ENCODE measurements at regions not wholly inside any gene's neighbourhood (a gene's known extent, or its start where the extent isn't known, plus 50 kb on each side); places are given as distances from the start of the nearest gene placed in this dataset.
A peak's percentile ranks its signal among the peaks of the same experiment; 100 is the strongest.
"Not testable (repeated sequence)": the region's sequence is repeated elsewhere in the genome, so short reads cannot be mapped to it uniquely, and the experiment has no call there.

DNA sequence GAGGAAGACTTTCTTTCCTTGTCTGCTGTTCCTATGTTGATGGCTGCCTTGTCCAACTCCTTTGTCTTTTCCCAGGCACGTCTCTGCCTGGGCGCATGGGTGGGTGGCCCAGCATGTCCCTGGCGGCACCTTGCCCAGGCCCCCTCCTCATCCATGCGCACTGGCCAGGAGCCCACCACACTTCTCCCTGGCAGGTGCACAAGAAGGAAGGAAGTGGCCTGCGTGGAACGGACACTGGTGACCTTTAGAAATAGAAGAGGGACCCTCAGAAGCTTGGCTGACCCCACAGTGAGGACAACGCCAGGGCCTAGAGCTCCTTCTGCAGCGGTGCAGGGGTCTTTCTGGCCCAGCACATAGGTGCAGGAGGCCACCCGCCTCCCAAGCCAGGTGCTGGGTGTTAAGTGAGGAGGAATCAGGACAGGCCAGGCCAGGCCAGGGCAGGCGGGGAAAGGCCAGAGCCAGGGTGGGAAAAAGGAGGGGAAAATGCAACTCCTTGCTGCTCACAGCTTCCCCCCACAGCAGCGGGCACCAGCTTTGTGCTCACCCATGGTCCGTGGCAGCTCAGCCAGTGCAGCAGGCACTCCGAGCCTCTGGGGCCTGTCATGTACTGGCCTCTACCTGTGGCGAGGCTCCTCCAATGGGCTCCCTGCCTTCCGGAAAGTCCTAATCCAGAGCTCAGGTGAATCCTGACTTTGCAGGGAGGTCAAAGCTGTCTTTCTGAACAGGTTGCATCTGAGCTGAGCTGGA lies 104.0 kb downstream of the SOX1 start:
- no peak for DNase-seq (ENCODE audit: low read depth, low spot score)
- H3K4me3 ChIP-seq (ENCODE audit: low read length): no peak overlapping the region

DNA sequence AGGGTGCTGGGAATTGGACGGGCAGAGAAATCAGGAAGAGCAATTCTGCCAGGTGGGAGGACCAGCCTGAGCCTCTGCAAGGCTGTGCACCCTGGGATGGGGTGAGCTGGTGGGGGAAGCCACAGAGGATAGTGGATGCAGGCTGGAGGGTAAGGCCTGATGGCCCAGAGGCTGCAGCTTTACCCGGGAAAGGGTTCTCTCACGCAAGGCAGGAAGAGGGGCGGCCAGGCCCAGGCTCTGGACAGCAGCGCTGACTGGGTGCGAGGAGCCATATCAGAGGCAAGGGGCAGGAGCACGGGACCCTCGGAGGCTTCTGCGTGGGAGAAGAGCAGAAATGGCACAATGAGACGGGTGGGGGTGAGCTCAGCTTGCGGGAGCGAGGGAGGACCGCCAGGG lies 104.6 kb downstream of the SOX1 start:
- H3K4me3 ChIP-seq (ENCODE audit: low read length): no peak overlapping the region
- no peak for DNase-seq (ENCODE audit: low read depth, low spot score)

DNA sequence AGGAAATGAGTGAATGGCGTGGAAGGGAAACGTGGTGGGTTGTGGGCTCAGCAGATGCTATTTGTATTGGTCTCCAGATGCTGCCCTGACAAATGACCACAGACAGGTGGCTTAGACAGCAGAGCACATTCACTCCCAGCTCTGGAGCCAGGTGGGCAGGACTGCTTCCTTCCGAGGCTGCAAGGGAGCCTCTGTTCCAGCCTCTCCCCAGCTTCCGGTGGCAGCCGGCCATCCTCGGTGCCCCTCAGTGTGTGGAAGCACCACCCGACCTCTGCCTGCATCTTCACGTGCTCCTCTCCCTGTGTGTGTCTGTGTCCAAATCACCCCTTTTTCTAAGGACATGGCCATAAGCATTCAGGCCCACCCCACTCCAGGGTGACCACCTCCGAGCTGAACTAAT lies 105.1 kb downstream of the SOX1 start:
- no peak overlapping the region for H3K4me3 ChIP-seq (ENCODE audit: low read length)
- DNase-seq (ENCODE audit: low read depth, low spot score): no peak

DNA sequence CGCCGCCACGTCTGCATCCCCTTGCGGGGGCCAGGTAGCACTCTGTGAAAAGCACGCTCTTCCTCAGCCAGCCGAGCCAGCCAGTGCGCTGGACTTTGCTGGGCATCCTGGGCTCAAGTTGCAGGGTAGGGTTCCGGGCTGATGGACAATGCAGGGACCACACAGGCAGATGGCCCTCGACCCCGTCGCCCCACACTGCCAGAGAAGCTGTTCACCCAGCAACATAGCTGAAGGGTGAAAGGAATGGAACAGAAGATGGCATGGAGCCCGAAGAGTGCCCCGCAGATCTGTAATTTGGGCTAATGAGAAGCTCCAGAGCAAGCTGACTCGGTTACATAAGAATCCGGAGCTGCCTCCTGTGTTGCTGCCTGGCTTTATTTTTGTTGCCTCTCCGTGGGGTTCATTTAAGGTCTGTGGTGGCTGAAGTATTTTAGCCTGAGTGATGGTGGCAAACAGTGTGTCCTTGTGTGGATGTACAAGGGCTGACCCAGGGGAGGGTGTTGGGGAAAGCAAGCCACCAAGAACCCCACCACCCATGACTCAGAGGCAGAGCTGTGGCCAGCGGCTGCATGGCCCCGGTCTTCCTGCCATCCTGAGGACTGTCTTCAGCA lies 105.8 kb downstream of the SOX1 start:
- no peak for DNase-seq (ENCODE audit: low read depth, low spot score)
- H3K4me3 ChIP-seq (ENCODE audit: low read length): no peak overlapping the region

DNA sequence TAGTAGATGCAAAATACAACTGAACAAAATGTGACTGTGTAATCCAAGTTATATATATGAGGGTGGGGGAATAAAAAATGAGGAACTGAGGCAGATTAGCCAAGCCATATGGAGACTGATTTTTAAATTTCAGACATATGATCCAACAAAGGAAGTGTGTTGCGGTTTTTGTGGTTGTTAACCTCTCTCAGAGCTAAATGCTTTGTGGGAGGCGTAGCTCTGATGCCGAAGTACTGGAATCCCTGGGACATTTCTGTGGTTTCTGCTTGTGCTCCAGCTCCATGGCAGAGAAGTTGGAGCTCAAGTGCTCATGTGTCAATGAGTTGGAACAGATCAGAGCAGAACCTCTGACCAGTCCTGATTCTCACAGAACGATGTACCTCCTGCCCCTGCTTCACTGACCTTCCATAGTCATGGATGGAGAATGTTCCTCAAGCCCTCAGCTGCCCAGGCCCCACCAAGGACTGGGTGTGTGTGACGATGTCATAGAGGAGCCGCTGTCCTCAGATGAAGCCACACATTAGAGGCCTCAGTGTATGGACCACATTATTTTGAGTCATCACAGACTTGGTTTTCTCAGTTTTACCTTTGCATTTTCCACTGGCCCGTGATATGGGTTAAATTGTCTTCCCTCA lies 107.6 kb downstream of the SOX1 start:
- no peak overlapping the region for H3K4me3 ChIP-seq (ENCODE audit: low read length)
- peak; percentile 35 for DNase-seq (ENCODE audit: low read depth, low spot score)

DNA sequence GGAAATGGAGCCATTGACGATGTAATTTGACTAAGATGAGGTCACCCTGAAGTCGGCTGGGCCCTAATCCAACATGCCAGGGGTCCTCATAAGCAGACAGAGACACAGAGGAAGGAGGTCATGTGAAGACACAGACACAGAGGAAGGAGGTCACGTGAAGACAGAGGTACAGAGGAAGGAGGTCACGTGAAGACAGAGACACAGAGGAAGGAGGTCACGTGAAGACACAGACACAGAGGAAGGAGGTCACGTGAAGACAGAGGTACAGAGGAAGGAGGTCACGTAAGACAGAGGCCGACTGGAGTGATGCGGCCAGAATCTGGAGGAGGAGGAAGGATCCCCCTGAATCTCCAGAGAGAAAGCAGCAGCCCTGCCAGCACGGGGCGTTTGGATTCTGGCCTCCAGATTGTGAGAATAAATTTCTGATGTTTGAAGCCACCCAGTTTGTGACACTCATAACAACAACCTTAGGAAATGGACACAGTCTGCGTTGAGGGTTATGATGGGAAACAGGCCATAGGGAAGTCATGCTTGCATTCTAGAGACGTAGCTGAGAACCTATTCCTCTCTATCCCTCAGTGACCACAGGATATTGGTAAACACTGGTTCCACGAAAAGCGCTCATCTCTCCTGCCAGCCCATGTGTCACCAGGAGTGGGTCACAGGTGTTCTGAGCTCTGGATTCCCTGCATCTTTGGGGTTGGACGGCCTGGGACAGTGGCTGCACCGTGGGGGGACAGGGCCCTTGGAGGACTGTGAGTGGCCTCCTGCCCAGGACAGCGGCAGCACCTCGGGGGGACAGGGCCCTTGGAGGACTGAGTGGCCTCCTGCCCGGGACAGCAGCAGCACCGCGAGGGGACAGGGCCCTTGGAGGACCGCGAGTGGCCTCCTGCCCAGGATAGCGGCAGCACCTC lies 108.5 kb downstream of the SOX1 start:
- H3K4me3 ChIP-seq (ENCODE audit: low read length): no peak overlapping the region
- DNase-seq (ENCODE audit: low read depth, low spot score): peak; percentile 19

DNA sequence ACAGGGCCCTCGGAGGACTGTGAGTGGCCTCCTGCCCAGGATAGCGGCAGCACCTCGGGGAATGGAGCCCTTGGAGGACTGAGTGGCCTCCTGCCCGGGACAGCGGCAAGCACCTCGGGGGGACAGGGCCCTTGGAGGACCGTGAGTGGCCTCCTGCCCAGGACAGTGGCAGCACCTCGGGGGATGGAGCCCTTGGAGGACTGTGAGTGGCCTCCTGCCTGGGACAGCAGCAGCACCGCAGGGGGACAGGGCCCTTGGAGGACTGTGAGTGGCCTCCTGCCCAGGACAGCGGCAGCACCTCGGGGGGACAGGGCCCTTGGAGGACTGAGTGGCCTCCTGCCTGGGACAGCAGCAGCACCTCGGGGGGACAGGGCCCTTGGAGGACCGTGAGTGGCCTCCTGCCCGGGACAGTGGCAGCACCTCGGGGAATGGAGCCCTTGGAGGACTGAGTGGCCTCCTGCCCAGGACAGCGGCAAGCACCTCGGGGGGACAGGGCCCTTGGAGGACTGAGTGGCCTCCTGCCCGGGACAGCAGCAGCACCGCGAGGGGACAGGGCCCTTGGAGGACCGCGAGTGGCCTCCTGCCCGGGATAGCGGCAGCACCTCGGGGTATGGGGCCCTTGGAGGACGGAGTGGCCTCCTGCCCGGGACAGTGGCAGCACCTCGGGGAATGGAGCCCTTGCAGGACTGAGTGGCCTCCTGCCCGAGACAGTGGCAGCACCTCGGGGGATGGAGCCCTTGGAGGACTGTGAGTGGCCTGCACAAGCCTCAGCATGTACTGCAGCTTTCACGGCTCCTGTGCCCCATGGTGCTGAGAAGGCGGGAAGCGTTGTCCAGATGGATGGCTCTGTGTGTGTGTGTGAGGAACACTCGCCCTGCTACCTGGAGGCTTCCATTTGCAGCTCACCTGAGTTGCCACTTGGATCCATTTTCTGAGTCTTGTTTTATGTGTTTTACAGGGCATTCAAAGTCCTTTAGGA lies 109.5 kb downstream of the SOX1 start:
- H3K4me3 ChIP-seq (ENCODE audit: low read length); DNase-seq (ENCODE audit: low read depth, low spot score): not testable (repeated sequence)

DNA sequence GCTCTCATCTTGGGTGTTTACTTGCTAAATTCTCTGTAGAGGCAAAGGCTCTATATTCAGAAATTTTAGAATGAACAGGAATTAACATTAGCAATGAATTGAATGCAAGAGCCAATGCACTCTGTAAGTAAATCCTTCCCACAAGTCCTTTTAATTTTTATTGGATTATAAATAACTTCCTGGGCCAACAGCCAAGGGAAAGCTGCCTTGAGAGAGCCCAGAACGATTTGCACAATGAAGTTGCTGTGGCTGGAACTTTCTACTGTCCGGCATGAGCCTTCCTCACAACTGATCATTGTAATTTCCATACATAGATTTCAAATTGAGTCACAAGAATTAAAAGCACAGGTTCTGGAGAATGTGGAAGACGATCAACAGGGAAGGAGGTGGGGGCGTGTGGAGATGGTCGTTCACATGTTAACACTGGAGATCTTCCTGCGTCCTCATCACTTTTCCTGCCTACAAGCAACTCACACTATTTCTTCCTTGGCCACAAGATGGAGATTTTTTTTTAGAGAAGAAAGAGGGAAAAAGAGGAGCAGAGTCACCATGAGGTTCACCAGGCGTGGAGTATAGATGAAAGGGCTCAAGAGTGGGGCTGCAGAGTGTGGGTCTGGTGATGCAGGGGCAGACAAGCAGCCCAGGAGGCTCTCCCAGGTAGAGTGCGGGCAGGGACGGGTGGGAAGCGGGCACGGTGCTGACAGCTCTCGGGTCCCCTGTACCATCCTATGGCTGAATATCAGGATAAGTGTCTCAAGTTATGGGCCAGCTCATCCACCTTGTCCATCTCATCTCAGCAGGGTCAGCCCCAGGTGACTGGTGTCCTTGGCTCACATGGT lies 110.7 kb downstream of the SOX1 start:
- DNase-seq (ENCODE audit: low read depth, low spot score): no peak
- no peak overlapping the region for H3K4me3 ChIP-seq (ENCODE audit: low read length)

DNA sequence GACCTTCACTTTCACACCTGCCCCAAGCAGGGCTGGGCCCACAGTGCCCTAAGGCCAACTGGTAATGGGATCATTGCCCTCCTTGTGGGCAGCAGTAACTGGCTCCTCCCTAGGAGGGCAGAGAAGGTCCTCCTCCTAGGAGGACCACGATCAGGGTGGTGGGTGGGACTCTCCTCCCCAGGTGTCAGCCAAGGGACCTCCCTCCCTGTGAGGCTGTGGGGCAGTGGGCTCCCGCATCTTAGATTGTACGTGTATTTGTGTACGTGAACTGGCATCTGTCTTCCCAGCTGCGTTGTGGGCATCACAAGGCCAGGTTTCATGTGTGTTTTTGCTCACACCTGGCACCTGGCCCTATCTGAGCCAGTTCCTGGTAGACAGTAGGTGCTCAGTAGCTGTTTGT lies 111.8 kb downstream of the SOX1 start:
- H3K4me3 ChIP-seq (ENCODE audit: low read length): no peak overlapping the region
- DNase-seq (ENCODE audit: low read depth, low spot score): no peak

DNA sequence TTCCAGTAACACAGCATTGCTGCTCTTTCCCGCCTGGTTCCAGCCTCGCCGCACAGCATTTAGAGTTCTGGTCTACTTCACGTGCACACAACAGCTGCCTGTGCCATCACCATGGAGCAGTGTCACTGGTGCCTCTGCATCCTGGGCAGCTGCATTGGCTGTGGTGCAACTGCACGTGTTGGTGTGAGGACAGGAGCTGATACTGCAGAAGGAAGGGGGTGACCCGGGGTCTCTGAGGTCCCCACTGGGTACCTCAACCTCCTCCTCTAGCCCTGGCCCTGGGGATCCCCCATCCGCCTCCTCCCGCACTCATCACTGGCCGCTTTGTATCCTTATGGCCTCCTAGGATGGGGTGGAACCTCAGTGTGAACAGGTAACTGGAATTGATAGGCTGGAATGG lies 112.5 kb downstream of the SOX1 start:
- no peak overlapping the region for H3K4me3 ChIP-seq (ENCODE audit: low read length)

DNA sequence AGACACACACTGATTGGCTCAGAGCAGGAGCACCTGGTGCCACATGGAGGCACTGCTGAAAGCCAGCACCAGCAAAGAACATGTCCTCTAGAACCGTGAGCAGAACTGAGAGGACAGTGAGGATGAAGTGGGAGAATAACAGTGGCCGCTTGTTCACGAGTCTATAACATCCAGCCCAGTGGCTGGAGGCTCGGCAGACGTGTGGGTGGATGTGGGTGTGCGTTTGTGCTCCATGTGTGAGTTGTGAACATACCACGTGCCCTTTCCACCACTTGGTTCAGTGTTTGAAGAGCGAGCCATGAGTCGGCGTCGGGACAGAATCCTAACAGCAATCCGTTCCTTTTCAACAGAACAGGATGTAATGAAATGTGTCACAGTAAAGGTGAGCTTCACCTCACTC lies 113.0 kb downstream of the SOX1 start:
- H3K4me3 ChIP-seq (ENCODE audit: low read length): no peak overlapping the region
- DNase-seq (ENCODE audit: low read depth, low spot score): no peak

More for the DNA sequence above, 112.5 kb downstream of the SOX1 start:
- no peak for DNase-seq (ENCODE audit: low read depth, low spot score)

DNA sequence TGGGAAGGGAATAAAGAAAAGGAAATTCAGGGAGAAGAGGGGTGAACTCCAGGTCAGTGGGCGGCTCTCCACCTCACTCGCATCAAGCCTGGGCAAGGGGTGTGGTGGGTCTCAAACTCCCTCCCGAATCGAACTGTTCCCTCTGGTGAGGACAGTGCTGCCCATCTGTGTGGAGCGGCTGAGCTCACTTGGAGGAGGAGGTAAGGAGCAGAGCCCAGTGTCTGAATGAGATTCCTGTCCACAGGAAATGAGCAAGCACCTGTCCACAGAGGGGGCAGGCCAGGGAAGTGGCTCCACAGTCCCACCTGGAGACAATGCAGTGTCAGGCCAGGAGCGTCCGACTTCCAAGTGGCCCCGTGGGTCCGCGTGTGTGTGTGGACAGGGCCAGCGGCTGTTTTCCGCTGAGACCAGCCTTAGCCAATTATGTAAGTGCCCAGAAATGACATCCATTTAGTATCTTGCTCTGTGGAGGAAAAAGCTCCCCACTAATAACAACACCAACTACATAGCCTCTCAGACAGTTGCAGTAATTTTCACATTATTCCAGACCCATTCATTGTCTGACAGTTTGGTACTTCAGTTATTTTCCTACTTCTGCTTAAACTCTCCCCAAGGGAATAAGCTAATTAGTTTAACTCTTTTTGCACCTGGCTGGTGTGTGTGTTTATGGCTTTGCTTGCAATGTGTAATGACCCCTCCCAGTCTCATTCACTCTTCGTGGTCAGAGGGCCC lies 114.6 kb downstream of the SOX1 start:
- no peak overlapping the region for H3K4me3 ChIP-seq (ENCODE audit: low read length)
- DNase-seq (ENCODE audit: low read depth, low spot score): no peak

DNA sequence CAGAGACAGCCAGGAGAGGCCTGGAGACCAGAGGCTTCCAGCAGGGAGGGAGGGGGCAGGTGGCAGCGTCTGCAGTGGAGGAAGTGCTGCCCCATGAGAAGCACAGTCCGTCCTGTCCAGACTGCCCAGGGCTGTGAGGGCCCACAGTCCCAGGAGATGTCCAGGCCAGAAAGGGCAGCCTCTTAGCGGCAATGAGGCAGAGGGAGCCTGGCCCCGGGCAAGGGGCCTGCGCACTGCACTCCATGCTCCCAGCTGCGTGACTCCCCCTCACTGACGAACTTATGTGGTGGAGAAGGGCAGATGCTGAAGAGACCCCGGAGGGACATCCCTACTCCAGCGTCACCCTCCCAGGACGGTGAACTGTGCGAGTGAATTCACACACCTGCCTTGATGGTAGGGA lies 115.3 kb downstream of the SOX1 start:
- H3K4me3 ChIP-seq (ENCODE audit: low read length): no peak overlapping the region
- DNase-seq (ENCODE audit: low read depth, low spot score): no peak

DNA sequence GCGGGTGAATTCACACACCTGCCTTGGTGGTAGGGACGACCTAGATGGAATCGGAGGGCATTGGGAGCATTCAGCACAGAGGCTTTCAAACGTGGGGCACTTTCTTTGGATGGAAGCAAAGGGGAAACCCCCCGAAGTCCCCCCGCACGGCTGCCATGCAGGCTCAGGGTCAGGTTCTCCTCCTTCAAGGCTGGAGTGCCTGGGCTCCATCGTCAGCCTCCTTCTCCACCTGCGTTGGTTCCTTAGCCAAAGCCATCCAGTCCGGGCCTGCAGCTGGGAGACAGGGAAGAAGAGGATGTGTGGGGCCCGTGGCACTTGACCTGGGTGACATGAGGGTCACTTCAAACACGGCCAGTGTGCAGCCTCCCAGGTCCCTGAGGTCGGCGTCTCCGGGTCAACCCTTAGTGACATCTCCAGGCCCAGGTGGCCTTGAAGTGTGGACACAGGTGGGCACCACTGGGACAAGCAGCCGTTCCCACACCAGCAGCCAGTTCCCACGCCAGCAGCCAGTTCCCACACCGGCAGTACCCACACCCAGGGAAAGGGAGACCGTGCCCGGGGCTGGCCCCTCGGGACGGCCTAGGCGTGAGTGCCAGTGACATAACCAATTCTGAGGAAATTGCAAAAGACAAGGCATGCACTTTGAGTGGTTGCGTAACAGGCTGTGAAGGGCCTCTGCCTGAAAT lies 116.0 kb downstream of the SOX1 start:
- no peak for DNase-seq (ENCODE audit: low read depth, low spot score)
- no peak overlapping the region for H3K4me3 ChIP-seq (ENCODE audit: low read length)

DNA sequence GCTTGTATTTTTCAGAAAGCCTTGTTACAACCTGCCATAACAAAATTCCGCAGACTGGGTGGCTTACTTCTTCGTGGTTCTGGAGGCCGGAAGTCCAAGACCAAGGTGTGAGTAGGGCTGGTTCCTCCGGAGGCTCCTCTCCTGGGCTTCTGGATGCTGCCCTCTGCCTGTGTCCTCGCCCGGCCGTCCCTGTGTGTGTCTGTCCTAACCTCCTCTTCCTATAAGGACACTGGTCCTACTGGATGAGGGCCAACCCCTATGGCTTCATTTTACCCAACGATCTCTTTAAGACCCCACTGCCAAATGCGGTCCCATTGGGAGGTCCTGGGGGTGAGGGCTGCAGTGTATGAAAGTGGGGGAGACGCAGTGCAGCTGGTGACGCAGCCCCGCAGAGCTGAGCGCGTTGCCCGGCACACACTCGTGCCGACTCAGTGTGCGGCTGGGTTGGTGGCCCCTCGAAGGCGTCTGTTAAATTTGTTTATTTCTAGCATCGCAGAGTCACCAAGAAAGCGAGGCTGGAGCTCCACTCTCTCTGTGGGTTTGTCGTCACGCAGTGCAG lies 116.7 kb downstream of the SOX1 start:
- no peak for DNase-seq (ENCODE audit: low read depth, low spot score)
- H3K4me3 ChIP-seq (ENCODE audit: low read length): no peak overlapping the region

DNA sequence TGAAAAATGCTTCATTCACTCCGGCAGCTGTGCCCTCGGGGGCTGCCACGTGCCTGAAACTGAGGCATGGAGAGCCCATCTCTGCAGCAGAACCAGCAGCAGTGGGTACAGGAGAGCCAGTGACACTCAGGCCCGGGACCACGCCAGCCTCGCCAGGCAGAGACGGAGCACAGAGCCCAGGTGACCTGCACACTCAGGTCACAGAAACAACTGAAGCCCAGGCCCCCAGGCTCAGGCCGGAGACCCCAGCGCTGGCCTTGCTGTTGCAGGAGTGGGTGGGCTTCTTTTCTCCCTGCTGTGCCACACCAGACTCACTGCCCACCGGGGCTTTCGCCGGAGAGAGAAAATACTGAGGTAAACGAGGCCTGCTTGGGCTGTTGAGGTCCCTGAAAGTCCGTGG lies 117.3 kb downstream of the SOX1 start:
- no peak overlapping the region for H3K4me3 ChIP-seq (ENCODE audit: low read length)
- DNase-seq (ENCODE audit: low read depth, low spot score): no peak
